SU-DHL-6 (cell line): ENCODE measurements at regions not wholly inside any gene's neighbourhood (a gene's known extent, or its start where the extent isn't known, plus 50 kb on each side); places are given as distances from the start of the nearest gene placed in this dataset.

Source experiments
- EZH2phosphoT487 ChIP-seq: fragments of 200-600 bp; sonication (generic), shearing (Covaris generic); conservative IDR thresholded peaks from 2 replicates; pipeline ENCODE4 v1.6.1; 2018; ENCODE audit warnings: mild to moderate bottlenecking, antibody characterized with exemption, low read length, moderate library complexity, mixed read lengths
- TF ChIP-seq, protein P1 (sequence below): fragments of 200-600 bp; sonication (generic); IDR thresholded peaks from one replicate; pipeline ENCODE4 v1.5.1; 2017; ENCODE audit warnings: antibody characterized with exemption, mild to moderate bottlenecking, low read length, moderate library complexity; ENCODE audit not compliant: insufficient read depth, poor library complexity, severe bottlenecking

DNA sequence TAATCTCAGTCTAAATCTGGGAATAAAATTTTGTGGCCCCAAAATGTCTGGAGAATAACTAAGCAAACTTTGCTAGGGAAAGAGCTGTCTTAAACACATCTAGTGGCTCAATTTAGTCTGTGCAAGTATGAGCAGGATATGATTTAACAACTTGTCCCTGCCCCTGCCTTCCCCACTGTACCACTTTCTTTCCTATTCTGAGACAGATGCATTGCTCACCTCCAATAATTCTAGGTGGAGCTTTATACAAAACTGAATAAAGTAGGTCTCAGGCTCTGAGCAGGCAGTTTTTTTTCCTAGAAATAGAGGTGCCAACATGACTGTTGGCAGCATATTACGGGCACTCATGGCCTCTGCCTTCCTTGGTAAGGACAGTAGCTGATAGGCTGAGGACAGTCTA is 412.1 kb downstream of the DAD1 start:
- TF ChIP-seq, protein P1, sequence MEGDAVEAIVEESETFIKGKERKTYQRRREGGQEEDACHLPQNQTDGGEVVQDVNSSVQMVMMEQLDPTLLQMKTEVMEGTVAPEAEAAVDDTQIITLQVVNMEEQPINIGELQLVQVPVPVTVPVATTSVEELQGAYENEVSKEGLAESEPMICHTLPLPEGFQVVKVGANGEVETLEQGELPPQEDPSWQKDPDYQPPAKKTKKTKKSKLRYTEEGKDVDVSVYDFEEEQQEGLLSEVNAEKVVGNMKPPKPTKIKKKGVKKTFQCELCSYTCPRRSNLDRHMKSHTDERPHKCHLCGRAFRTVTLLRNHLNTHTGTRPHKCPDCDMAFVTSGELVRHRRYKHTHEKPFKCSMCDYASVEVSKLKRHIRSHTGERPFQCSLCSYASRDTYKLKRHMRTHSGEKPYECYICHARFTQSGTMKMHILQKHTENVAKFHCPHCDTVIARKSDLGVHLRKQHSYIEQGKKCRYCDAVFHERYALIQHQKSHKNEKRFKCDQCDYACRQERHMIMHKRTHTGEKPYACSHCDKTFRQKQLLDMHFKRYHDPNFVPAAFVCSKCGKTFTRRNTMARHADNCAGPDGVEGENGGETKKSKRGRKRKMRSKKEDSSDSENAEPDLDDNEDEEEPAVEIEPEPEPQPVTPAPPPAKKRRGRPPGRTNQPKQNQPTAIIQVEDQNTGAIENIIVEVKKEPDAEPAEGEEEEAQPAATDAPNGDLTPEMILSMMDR, result no peak
- no peak for TF ChIP-seq EZH2phosphoT487
